Cardiac muscle cell (in vitro differentiated cells and primary cell): ENCODE measurements at regions not wholly inside any gene's neighbourhood (a gene's known extent, or its start where the extent isn't known, plus 50 kb on each side); places are given as distances from the start of the nearest gene placed in this dataset.

Experiments
- DNase-seq, 2 donors: peaks; one replicate each; pipeline versions ENCODE4 v3.0.0 to v3.0.0-alpha.2; 2010 to 2017; ENCODE audit warnings: low read depth in 1 of 2, low spot score in 1 of 2
- H3K27ac ChIP-seq: fragments of 200-600 bp; sonication (generic); 2 replicates; pipeline ENCODE4 v1.5.1; 2016
- H3K27me3 ChIP-seq: fragments of 200-600 bp; sonication (generic); 2 replicates; pipeline ENCODE4 v1.6.0; 2016; ENCODE audit warnings: control low read depth
- H3K36me3 ChIP-seq: fragments of 200-600 bp; sonication (generic); 2 replicates; pipeline ENCODE4 v1.5.1; 2016; ENCODE audit warnings: control low read depth
- H3K4me1 ChIP-seq: fragments of 200-600 bp; sonication (generic); 2 replicates; pipeline ENCODE4 v1.8.1; 2017; ENCODE audit warnings: low read depth, mild to moderate bottlenecking, mixed run types
- H3K4me3 ChIP-seq: fragments of 200-600 bp; sonication (generic); 2 replicates; pipeline ENCODE4 v1.5.1; 2016; ENCODE audit warnings: mild to moderate bottlenecking
- H3K9me3 ChIP-seq: fragments of 200-600 bp; sonication (generic); 2 replicates; pipeline ENCODE4 v1.5.1; 2017; ENCODE audit warnings: low read depth, mild to moderate bottlenecking, control low read depth
- CTCF ChIP-seq: IDR thresholded peaks from 2 replicates; pipeline ENCODE4 v1.5.1; 2012; ENCODE audit warnings: low read depth, mild to moderate bottlenecking, low read length

DNA sequence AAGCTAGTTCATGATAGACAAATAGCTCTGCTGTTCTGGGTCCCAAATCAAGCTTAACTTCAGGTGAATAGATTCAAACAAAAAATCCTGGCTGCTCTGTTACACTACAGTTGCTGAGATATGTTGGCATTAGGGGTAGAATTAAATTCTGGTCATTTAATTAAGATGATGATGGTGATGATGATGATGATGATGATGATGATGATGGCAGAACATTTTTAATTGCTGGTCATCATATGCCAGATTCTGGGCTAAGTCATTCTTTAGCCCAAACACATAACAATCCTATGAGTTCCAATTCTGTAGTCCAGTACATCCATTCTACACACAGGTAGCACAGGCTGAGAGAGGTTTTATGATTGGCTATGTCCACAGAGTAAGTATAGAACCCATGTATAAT is 741.5 kb downstream of the STIM2 start:
- Histone ChIP-seq H3K36me3 (no peaks in the 10 kb centered on the region), H3K4me1 (no peaks in the 10 kb centered on the region), H3K27ac (no peak overlapping the region), H3K27me3 (no peaks in the 10 kb centered on the region), H3K9me3 (no peaks in the 10 kb centered on the region), H3K4me3 (no peak overlapping the region)
- TF ChIP-seq CTCF = no peak
- no peak for DNase-seq

GRCh38 chr4:27604692-27605091 is 744.1 kb downstream of the STIM2 start:
- Histone ChIP-seq H3K4me3 (no peak overlapping the region), H3K27ac (no peak overlapping the region), H3K27me3 (no peaks in the 10 kb centered on the region), H3K9me3 (no peaks in the 10 kb centered on the region), H3K4me1 (no peaks in the 10 kb centered on the region), H3K36me3 (no peaks in the 10 kb centered on the region)
- TF ChIP-seq CTCF = no peak
- no peak for DNase-seq

GRCh38 chr4:27616166-27616565 is 755.5 kb downstream of the STIM2 start:
- TF ChIP-seq CTCF = no peak
- H3K9me3 ChIP-seq = no peaks in the 10 kb centered on the region
- no peaks in the 10 kb centered on the region for H3K4me1 ChIP-seq
- no peak for DNase-seq
- H3K27ac ChIP-seq = no peak overlapping the region
- H3K4me3 ChIP-seq = no peak overlapping the region
- H3K36me3 ChIP-seq = no peaks in the 10 kb centered on the region
- no peaks in the 10 kb centered on the region for H3K27me3 ChIP-seq

GRCh38 chr4:27619435-27619834 is 758.8 kb downstream of the STIM2 start:
- Histone ChIP-seq H3K4me1 (no peaks in the 10 kb centered on the region), H3K27me3 (no peaks in the 10 kb centered on the region)
- no peak for TF ChIP-seq CTCF

DNA sequence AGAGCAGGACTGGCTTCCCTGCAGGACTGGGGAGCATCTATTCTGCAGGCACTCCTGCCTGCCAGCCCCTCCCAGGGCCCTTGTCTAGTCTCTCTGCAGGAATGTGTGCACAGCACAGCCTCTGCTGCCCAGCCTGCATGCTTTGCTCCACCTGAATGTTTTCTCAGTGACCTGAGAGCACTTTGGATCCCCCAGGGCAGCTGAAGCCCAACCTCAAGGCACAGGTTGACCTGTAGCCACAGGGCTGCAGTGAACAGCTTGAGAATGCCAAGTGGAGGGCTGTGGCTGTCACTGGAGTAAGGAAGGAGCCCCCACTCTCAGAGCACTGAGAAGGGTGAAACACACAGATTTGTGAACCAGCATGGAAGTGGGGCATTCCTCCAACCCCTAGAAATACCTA is 760.2 kb downstream of the STIM2 start:
- Histone ChIP-seq H3K27ac (no peak overlapping the region), H3K9me3 (no peaks in the 10 kb centered on the region), H3K36me3 (no peaks in the 10 kb centered on the region), H3K4me1 (no peaks in the 10 kb centered on the region), H3K4me3 (no peak overlapping the region), H3K27me3 (no peaks in the 10 kb centered on the region)
- DNase-seq = no peak
- TF ChIP-seq CTCF = no peak

More at GRCh38 chr4:27619435-27619834, 758.8 kb downstream of the STIM2 start:
- no peak overlapping the region for H3K27ac ChIP-seq
- no peak overlapping the region for H3K4me3 ChIP-seq
- no peaks in the 10 kb centered on the region for H3K9me3 ChIP-seq
- no peaks in the 10 kb centered on the region for H3K36me3 ChIP-seq
- no peak for DNase-seq

DNA sequence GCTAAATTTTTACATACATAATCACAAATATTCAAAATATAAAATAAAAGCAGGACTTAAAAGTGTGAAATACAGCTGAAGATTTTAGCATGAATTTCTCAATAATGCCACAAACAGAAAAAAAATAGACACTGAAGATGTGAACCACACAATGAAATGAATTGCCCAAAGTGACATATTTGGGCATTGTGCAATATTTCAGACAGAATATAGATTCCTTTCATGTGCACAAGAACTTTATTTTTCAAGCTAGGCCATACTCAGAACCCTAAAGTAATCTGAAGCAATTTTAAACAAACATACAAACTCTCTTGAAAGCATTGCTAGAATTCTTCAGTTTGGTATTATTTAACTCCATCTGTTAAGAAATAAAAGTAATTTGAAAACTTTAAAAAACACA is 764.1 kb downstream of the STIM2 start:
- H3K4me1 ChIP-seq = no peaks in the 10 kb centered on the region
- no peak for DNase-seq
- TF ChIP-seq CTCF = no peak

More for the DNA sequence above, 764.1 kb downstream of the STIM2 start:
- Histone ChIP-seq H3K27me3 (no peaks in the 10 kb centered on the region), H3K4me3 (no peak overlapping the region), H3K27ac (no peak overlapping the region), H3K9me3 (no peaks in the 10 kb centered on the region), H3K36me3 (no peaks in the 10 kb centered on the region)
